GM18870 (cell line): ENCODE measurements at regions not wholly inside any gene's neighbourhood (a gene's known extent, or its start where the extent isn't known, plus 50 kb on each side); places are given as distances from the start of the nearest gene placed in this dataset.

Experiments
- ATAC-seq: cut with Tn5 transposase; IDR thresholded peaks from one replicate; pipeline ENCODE4 v1.9.1; 2021; ENCODE audit warnings: moderate library complexity; ENCODE audit not compliant: unreplicated experiment

DNA sequence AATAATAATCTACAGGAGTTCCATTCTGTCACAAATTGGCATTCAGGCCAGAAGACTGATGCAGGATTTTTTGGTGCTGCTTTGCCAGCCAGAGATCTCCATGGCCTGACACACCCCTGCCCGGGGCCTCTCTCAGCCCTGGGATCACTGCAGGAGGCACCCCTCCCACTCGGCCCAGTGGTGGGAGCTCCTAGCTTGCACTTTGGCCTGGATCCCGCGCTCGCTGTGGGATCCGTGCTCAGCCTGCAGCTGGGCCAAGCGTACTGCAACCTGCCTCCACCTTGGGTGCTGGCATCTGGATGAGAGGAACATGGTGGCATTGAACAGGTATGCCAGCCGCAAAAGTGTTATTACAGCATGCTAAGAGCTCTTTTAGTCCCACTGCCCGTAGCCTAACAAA lies 656.7 kb upstream of the CCDC54 start:
- ATAC-seq, result no peak

GRCh38 chr3:106725566-106725965 lies 651.7 kb upstream of the CCDC54 start:
- no peak for ATAC-seq

DNA sequence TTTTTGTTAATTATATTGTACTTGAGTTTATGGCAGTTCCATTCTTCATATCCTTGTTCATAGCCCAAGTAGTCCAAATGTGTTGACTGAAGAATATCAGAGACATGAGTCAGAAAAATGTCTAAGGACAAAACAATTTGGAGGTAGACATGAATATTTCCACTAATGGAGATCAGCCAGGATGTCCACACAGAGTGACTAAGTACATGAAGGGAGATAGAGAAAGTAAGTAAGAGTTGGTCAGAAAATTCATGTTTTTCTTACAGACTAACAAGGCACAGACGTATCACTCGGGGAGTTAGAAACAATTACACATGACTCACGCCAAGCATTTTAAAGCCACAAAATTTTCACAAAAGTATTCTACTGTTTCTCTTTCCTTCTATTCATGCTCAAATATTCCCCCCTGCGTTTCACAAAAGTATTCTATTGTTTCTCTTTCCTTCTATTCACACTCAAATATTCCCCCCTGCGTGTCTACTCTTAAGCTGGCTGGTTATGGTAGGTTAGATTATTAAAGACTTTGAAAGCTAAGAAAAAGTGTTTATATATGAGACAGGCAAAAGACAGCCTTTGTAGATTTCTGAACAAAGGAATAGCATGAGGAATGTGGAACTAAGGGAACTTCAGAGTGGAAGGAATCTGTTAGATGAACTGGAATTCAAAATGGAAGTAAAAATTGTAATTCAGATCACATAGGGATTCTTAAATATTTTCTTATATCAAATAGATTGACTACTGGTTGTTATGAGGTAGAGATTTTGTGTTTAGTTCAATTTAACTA lies 648.7 kb upstream of the CCDC54 start:
- no peak for ATAC-seq

DNA sequence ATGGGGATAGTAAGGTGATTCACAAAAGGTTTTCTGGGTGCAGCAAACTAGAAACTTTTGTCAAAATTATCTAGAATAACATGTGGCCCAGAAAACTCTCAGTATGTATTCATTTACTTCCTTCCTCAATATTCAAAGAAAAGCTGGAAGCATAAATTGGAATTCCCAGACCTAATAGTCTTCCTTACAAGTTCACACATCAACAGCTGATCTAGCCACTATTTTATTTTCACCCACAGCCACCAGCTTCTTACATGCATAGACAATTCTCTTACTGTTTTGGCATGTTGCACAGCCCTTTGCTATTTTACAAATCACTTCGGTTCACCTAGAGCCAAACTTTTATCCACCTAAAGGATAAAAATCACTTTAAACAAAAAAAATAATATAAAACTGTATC lies 647.8 kb upstream of the CCDC54 start:
- no peak for ATAC-seq

DNA sequence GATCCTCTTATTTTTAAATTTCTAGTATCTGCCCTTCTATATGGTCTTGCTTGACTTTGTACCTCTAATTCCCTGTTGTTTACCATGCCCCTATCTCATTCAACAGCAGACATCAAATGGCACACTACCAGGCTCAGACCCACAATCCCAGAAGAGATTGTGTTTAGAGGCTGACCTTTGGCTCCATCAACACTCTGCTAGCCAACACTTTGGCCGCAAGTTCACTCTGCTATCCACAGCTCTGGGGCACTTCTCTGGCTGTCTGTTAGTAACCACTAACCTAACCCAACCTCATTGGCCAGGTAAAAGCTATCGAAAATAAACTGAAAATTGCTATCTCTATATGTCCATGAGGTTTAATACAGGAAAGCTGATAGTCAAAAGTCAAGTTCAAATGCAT lies 646.0 kb upstream of the CCDC54 start:
- no peak for ATAC-seq

- ATAC-seq, result no peak
These were observed 642.5 kb upstream of the CCDC54 start for GRCh38 chr3:106734712-106735111.

DNA sequence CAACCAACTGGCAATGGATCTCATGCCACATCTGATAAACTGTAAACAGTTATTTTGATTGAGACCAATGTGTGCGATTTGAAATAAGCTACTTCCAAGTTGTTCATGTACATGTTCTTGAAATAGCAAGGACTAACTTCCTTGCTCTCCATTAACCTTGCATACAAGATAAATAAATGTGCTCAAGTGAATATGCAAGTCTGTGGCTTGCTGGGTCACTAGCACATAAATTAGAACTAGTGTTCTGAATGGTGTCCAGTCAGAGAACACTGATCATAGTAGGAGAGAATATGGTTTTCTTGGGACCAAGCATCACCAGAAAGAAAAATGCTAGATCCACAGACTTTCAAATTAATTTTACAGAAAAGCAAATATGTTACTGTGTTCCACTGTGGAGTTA lies 640.0 kb upstream of the CCDC54 start:
- ATAC-seq, result no peak

DNA sequence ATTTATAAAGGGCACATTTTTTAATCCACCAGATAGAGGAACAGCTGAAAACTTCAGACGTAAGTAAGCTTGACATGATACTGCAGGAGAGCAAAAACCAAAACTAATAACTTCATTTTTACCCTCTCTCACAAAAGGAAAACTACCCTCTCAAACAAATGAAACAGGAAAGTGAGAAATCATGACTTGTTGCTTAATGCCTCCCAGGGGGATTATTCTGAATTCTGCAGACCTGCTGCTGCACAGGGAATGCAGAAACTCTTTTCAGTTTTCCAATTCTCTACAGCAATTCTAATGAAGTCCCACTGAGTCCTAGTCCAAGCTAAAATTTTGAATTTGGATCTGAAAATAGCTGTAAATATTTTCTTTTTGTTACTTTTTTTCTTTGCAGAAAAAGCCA lies 637.1 kb upstream of the CCDC54 start:
- no peak for ATAC-seq

DNA sequence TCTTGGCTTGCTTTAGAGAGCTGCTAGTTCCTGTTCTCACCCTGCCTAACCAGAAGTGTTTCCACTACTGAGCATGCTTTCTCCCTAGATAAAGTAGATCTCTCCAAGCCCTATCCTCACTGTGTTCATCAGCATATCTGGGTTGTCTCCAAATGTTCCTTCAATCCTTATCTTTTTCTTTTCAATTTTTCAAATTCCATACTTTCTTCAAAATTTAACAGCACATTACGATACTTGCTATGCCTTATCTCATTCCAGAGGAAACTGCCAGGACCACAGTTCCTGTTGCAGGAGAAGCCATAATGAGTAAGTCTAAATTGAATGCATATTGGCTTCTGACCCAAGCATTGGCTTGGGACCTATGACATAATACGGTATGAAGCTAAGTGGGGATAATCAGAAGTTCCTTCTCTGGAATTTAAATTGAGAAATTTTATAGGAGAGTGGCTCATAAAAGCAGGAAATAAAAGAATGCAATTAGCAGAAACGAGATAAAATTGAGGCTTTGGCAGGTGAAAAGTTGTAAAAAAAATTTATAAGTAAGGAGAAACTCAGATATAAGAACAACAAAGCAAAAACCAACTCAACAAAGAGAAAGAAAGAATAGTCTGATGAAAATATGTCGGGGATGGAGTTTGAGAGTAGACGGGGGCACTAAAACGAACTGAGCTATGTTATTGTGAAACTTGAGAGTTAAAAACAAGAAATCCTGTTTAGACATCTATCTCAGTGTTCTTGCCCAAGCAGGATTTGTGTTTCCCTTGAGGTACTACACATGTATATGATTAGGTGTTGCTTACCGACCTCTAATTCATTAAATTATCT lies 631.7 kb upstream of the CCDC54 start:
- no peak for ATAC-seq

GRCh38 chr3:106746286-106746685 lies 631.0 kb upstream of the CCDC54 start:
- ATAC-seq, result no peak

DNA sequence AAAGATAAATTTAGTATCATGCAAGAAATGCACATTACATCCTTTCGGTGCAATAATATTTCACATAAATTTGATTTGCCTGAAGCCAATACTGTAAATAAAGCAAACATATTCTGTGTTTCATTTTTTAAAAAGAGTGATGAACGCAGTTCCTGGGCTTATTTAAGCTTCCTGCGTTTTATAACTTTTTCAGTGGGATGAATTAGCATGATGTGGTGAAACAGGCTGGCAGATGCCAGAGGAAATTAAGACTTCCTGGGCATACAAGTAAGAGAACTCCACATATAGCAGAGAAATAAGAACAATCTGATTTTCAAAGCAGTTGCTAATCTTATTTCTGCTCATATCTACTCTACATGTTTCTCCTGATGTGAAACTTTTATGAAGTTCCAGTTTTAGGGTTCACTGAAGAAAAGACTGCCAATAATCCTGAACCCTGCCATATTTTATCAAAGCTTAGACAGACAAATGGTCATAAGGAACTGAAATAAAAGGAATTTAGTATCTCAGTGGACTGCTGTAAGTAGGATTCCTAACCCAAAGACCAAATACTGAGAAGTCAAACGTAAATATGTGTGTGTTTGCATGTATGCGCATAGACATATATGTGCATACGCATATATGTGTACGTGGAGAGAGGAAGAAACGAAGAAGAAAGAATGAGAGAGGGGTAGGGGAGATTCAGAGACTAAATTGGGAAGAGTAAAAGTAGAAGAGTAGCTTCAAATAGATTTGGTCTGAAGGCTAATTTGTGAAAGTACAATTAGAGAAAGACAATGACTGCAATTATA lies 628.6 kb upstream of the CCDC54 start:
- no peak for ATAC-seq

DNA sequence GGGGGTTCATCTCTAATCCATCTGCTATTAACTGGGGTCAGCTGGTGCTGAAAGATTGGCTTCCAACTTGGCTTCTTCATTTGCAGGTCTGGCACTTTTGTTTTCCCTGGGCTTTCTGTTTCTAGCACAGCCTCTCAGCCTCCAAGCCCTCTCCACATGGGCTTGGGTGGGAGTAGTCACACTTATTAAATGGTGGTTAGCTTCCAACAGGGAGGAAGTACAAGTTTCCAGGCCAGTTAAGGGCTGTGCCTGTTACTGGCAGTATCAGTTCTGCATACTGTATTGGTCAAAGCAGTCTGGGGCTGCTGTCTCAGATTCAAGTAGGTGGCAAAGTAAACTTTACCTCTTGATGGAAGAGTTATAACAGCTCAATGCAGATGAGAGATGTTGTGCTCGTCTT lies 627.1 kb upstream of the CCDC54 start:
- ATAC-seq, result no peak

- ATAC-seq, result no peak
These were observed 621.9 kb upstream of the CCDC54 start for GRCh38 chr3:106755336-106755735.

GRCh38 chr3:106756901-106757300 lies 620.3 kb upstream of the CCDC54 start:
- no peak for ATAC-seq

DNA sequence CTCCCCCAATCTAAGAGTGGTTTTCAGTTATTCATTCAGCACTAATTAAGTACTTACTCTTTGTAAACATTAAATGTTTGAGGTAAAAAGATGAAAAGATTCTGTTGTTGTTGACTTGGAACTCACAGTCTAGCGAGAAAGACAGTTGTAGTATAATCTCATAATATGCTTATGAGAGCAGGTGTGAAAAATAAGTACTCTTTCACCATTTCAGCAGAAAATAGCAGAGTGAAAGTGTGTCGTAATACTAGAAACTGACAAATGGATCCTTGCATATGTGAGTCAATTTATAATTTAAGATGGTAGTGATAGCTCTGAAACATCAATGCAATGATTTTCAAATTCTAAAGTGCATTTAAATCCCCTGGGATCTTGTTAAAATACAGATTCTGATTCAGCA lies 618.8 kb upstream of the CCDC54 start:
- ATAC-seq, result no peak

- ATAC-seq, result no peak
These were observed 617.5 kb upstream of the CCDC54 start for GRCh38 chr3:106759731-106760130.

- ATAC-seq, result no peak
These were observed 611.9 kb upstream of the CCDC54 start for GRCh38 chr3:106765342-106765741.

DNA sequence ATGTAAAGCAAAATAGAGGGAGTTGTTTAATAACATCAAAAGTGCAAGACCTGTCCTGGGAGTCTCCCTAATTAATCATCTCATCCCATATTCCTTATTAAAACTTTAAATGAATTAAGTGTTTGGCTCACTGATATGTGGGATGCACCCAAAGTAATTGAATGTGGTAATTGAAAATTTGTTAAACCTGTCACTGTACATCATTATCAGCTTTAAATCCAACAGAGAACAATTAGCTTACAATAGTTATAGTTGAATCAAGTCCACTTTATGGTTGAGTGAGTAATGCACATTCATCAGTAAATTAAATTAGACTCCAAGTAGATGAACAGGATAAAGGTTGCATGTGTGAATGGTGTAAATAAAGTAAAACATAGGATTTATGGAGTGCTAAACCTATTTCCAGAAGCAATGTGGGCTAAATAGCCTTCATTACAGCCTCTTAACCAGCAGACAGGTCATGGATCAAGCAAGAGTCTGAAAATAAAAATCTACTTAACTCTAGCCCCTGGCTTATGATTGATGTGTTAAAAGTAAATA lies 608.2 kb upstream of the CCDC54 start:
- ATAC-seq, result no peak

DNA sequence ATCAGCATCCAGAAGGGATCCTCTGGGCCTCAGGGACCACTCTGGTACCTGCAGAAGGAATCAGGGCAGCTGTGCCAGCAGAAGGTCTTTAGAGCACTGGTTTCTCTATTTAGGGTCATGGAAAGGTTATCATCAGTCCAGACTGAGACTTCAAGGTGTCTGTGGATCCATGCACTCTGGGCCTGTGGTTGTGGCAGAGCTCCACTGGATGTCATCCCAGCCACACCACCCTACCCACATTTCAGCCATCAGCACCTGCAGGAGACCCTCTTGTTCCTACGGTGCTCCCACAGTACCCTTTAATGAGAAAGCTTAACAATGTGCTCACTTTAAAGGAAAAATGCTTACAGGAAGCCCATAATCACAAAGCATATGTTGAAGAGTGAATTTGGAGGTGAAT lies 603.4 kb upstream of the CCDC54 start:
- ATAC-seq, result no peak

DNA sequence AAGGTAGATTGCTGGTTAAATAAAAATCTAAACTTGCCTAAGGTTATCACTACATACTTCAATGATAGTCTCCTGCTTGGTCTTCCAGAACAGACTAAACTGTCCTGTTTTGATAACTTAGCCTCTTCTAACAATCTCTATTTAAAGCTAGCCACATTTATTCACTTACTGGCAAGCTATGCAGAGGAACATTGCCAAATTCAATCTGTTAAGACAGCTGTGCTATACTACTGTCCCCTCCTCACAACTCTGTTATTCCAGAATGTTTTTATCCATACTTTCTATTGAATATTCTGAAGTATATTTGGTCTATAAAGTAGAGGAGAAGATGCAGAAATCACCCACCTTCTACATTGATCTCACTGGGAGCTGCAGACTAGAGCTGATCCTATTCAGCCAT lies 594.0 kb upstream of the CCDC54 start:
- ATAC-seq, result no peak

DNA sequence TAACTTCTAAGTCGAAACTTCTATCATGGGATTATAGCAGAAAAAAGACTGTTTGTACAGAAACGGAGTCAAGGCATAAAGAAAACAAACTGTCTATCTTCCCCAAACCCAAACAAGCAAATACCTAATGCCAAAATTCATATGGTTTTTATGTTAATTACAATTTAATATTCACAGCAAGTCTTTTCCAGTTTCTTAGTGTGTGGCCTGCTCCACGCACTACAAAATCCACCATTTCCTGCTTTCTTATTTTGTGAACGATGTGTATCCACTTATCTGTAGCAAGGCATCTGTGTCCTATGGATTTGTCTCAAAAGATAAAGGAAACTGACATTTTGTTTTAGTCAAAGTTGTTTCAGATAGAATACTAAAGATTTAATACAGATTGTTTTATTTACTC lies 588.0 kb upstream of the CCDC54 start:
- ATAC-seq, result no peak
